ENCODE measurements at regions not wholly inside any gene's neighbourhood (a gene's known extent, or its start where the extent isn't known, plus 50 kb on each side); places are given as distances from the start of the nearest gene placed in this dataset.

GRCh38 chr4:186351668-186352194 is 85.7 kb downstream of the F11 start:
- no peak for DNase-seq (ENCODE audit: low spot score)

- no peak for DNase-seq (ENCODE audit: low spot score)
Measured at GRCh38 chr4:186348433-186348832, 82.4 kb downstream of the F11 start.

- no peak for DNase-seq (ENCODE audit: low spot score)
Measured at GRCh38 chr4:186347743-186348142, 81.8 kb downstream of the F11 start.

GRCh38 chr4:186345184-186345583 is 79.2 kb downstream of the F11 start:
- DNase-seq (ENCODE audit: low spot score), result no peak

GRCh38 chr4:186342582-186342981 is 76.6 kb downstream of the F11 start:
- DNase-seq (ENCODE audit: low spot score), result no peak

GRCh38 chr4:186341655-186342054 is 75.7 kb downstream of the F11 start:
- no peak for DNase-seq (ENCODE audit: low spot score)
